HEK293 (cell line): ENCODE measurements at regions not wholly inside any gene's neighbourhood (a gene's known extent, or its start where the extent isn't known, plus 50 kb on each side); places are given as distances from the start of the nearest gene placed in this dataset.

Source experiments
- CTCF ChIA-PET: fragments of 350-600 bp; formaldehyde crosslinking; extraction: SDS; loops from one replicate; lab custom pipeline; 2021; ENCODE audit warnings: antibody characterized with exemption; lab: Yijun Ruan, JAX
- POLR2A ChIA-PET: fragments of 300-600 bp; formaldehyde crosslinking; extraction: SDS; loops from one replicate; lab custom pipeline; 2020; ENCODE audit warnings: antibody characterized with exemption, inconsistent platforms; lab: Yijun Ruan, JAX
- H3K27ac ChIP-seq: fragments of 200-500 bp; sonication (Bioruptor generic); 2 replicates; pipeline ENCODE4 v1.5.1; 2014; ENCODE audit warnings: low read depth, low read length, control low read depth, inconsistent platforms; ENCODE audit errors: extremely low read depth
- H3K36me3 ChIP-seq, 2 experiments: fragments of 200-500 bp in 1 of 2; sonication (Bioruptor generic) in 1 of 2; 1 replicate in 1 of 2; 2 replicates in 1 of 2; pipeline ENCODE4 v1.5.1; 2014 to 2017; ENCODE audit warnings: inconsistent platforms in 2 of 2, low read length in 2 of 2; ENCODE audit not compliant: control insufficient read depth in 2 of 2, insufficient read depth in 1 of 2
- H3K4me1 ChIP-seq: fragments of 200-500 bp; sonication (Bioruptor generic); 2 replicates; pipeline ENCODE4 v1.5.1; 2014; ENCODE audit warnings: mild to moderate bottlenecking, low read length, inconsistent platforms; ENCODE audit not compliant: control insufficient read depth, insufficient read depth
- H3K4me3 ChIP-seq: 2 replicates; pipeline ENCODE4 v1.5.1; 2011; ENCODE audit warnings: low read depth, mild to moderate bottlenecking, control low read depth, low read length, moderate library complexity
- H3K9me3 ChIP-seq: fragments of 200-500 bp; sonication (Bioruptor generic); 2 replicates; pipeline ENCODE4 v1.5.1; 2014; ENCODE audit warnings: low read depth, low read length, inconsistent platforms; ENCODE audit not compliant: control insufficient read depth, insufficient read depth
- KLF1 ChIP-seq: fragments of 450-650 bp; formaldehyde crosslinking; IDR thresholded peaks from 2 replicates; pipeline ENCODE4 v1.5.1; 2016; ENCODE audit warnings: missing biosample characterization, missing genetic modification characterization
- KLF17 ChIP-seq: fragments of 450-650 bp; formaldehyde crosslinking; IDR thresholded peaks from 2 replicates; pipeline ENCODE4 v1.5.1; 2016; ENCODE audit warnings: missing biosample characterization, missing genetic modification characterization
- ZBTB1 ChIP-seq: fragments of 450-650 bp; formaldehyde crosslinking; IDR thresholded peaks from 2 replicates; pipeline ENCODE4 v1.5.1; 2016; ENCODE audit warnings: missing biosample characterization, missing genetic modification characterization
- ZBTB26 ChIP-seq: fragments of 450-650 bp; formaldehyde crosslinking; optimal IDR thresholded peaks from 2 replicates; pipeline ENCODE3; 2016; ENCODE audit warnings: missing biosample characterization, mild to moderate bottlenecking, missing genetic modification characterization
- ZNF18 ChIP-seq: fragments of 450-650 bp; formaldehyde crosslinking; IDR thresholded peaks from 2 replicates; pipeline ENCODE4 v1.5.1; 2016; ENCODE audit warnings: missing biosample characterization, missing genetic modification characterization
- ZNF223 ChIP-seq: fragments of 450-650 bp; formaldehyde crosslinking; IDR thresholded peaks from 2 replicates; pipeline ENCODE4 v1.5.1; 2016; ENCODE audit warnings: missing biosample characterization, missing genetic modification characterization
- ZNF311 ChIP-seq: fragments of 450-650 bp; formaldehyde crosslinking; IDR thresholded peaks from 2 replicates; pipeline ENCODE4 v1.5.1; 2017; ENCODE audit warnings: missing biosample characterization, missing genetic modification characterization, borderline replicate concordance
- ZNF416 ChIP-seq: fragments of 450-650 bp; formaldehyde crosslinking; IDR thresholded peaks from 2 replicates; pipeline ENCODE4 v1.5.1; 2016; ENCODE audit warnings: missing biosample characterization, missing genetic modification characterization
- ZNF521 ChIP-seq: fragments of 450-650 bp; formaldehyde crosslinking; IDR thresholded peaks from 2 replicates; pipeline ENCODE4 v1.5.1; 2017; ENCODE audit warnings: missing biosample characterization, mild to moderate bottlenecking, missing genetic modification characterization
- ZNF555 ChIP-seq: fragments of 450-650 bp; formaldehyde crosslinking; conservative IDR thresholded peaks from 2 replicates; pipeline ENCODE4 v1.5.1; 2017; ENCODE audit warnings: missing biosample characterization, mild to moderate bottlenecking, missing genetic modification characterization, inconsistent platforms
- ZNF610 ChIP-seq: fragments of 450-650 bp; formaldehyde crosslinking; IDR thresholded peaks from 2 replicates; pipeline ENCODE4 v1.5.1; 2016; ENCODE audit warnings: missing biosample characterization, missing genetic modification characterization, borderline replicate concordance
- ZNF624 ChIP-seq: fragments of 450-650 bp; formaldehyde crosslinking; IDR thresholded peaks from 2 replicates; pipeline ENCODE4 v1.5.1; 2017; ENCODE audit warnings: missing biosample characterization, missing genetic modification characterization
- ZNF777 ChIP-seq: fragments of 450-650 bp; formaldehyde crosslinking; IDR thresholded peaks from 2 replicates; pipeline ENCODE4 v1.5.1; 2017; ENCODE audit warnings: missing biosample characterization, missing genetic modification characterization, borderline replicate concordance

GRCh38 chr2:158918452-158918851, 50.0 kb upstream of the TANC1 start:
- peaks cover 7% of the 10 kb centered on the region for H3K4me1 ChIP-seq
- H3K27ac ChIP-seq = no peak overlapping the region
- TF ChIP-seq ZNF521 (tag by site-specific recombination) (no peak), ZBTB26 (tag by site-specific recombination) (no peak), ZBTB1 (tag by site-specific recombination) (no peak), ZNF777 (no peak), ZNF555 (tag by site-specific recombination) (no peak), KLF1 (tag by site-specific recombination) (no peak), ZNF18 (tag by site-specific recombination) (no peak), ZNF416 (tag by site-specific recombination) (no peak), ZNF223 (tag by site-specific recombination) (no peak), ZNF624 (tag by site-specific recombination) (no peak), ZNF311 (tag by site-specific recombination) (no peak), KLF17 (tag by site-specific recombination) (no peak), ZNF610 (tag by site-specific recombination) (no peak)
- peaks cover 3% of the 10 kb centered on the region; the same call in 1 of the 2 replicates for H3K9me3 ChIP-seq
- POLR2A ChIA-PET = no interaction called here
- CTCF ChIA-PET = interaction anchor here (0.5 to 1.2 kb wide), 4 partner anchors 71 to 1048 kb away, joined by 3 to 6 read pairs (median 4); no protein-coding TSS in a partner anchor
- no peaks in the 10 kb centered on the region for H3K36me3 ChIP-seq
- H3K4me3 ChIP-seq = no peak overlapping the region
